Activated naive CD8-positive, alpha-beta T cell treated with anti-CD3 and anti-CD28 coated beads, Interleukin-2, amount 10 ng/mL, durations not matched to agents 7 days and 5 days (primary cell): ENCODE measurements at regions not wholly inside any gene's neighbourhood (a gene's known extent, or its start where the extent isn't known, plus 50 kb on each side); places are given as distances from the start of the nearest gene placed in this dataset.
"Not testable (repeated sequence)": the region's sequence is repeated elsewhere in the genome, so short reads cannot be mapped to it uniquely, and the experiment has no call there.

Experiments
- ATAC-seq: fragments of 150-1000 bp; cut with Tn5 transposase; one replicate; pipeline ENCODE4 v1.10.0; 2021; ENCODE audit warnings: low read depth, moderate library complexity
- POLR2A ChIA-PET: fragments of 350-600 bp; sonication (Branson Sonifier 250); formaldehyde crosslinking; loops from one replicate; lab custom pipeline; 2021; ENCODE audit warnings: antibody characterized with exemption; lab: Charles Lee
- DNase-seq: peaks from one replicate; pipeline ENCODE4 v3.0.0; 2021
- H3K27ac Mint-ChIP-seq: one replicate; pipeline ENCODE4 v1.8.0; 2022; ENCODE audit warnings: mild to moderate bottlenecking, mixed read lengths
- H3K27me3 Mint-ChIP-seq: one replicate; pipeline ENCODE4 v1.8.0; 2022; ENCODE audit warnings: mild to moderate bottlenecking, moderate library complexity, mixed read lengths
- H3K36me3 Mint-ChIP-seq: one replicate; pipeline ENCODE4 v1.8.0; 2021; ENCODE audit warnings: mild to moderate bottlenecking, mixed read lengths
- H3K4me1 Mint-ChIP-seq: one replicate; pipeline ENCODE4 v1.8.0; 2021; ENCODE audit warnings: mixed read lengths
- H3K4me3 Mint-ChIP-seq: one replicate; pipeline ENCODE4 v1.8.0; 2022; ENCODE audit warnings: mild to moderate bottlenecking, moderate library complexity, mixed read lengths
- H3K9me3 Mint-ChIP-seq: one replicate; pipeline ENCODE4 v1.8.0; 2021; ENCODE audit warnings: mixed read lengths

DNA sequence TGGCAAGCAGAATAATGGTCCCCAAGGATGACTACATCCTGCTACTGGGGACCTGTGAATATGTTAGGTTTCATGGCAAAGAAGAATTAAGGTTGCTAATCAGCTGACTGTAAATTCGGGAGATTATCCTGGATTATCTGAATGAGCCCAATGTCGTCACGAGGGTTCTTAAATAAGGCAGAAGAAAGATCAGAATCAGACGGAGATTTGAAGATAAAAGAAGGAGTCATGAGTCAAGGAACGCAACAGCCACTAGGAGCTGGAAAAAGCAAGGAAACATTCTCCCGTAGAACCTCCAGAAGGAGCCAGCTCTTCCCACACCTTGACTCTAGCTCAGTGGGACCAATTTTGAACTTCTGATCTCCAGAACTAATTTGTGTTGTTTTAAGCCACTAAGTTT is 82.9 kb upstream of the APBB1IP start:
- ATAC-seq (no peak), DNase-seq (no peak)
- H3K27me3 Mint-ChIP-seq, result peaks cover 10% of the 10 kb centered on the region
- H3K4me1 Mint-ChIP-seq, result no peaks in the 10 kb centered on the region
- no peak overlapping the region for H3K4me3 Mint-ChIP-seq
- no peaks in the 10 kb centered on the region for H3K36me3 Mint-ChIP-seq
- H3K9me3 Mint-ChIP-seq, result no peaks in the 10 kb centered on the region
- POLR2A ChIA-PET, result no interaction called here
- H3K27ac Mint-ChIP-seq, result no peak overlapping the region

- no peak overlapping the region for H3K27ac Mint-ChIP-seq
- ATAC-seq (no peak), DNase-seq (no peak)
- no peaks in the 10 kb centered on the region for H3K9me3 Mint-ChIP-seq
- peaks cover 10% of the 10 kb centered on the region for H3K27me3 Mint-ChIP-seq
- H3K4me3 Mint-ChIP-seq, result no peak overlapping the region
- no peaks in the 10 kb centered on the region for H3K36me3 Mint-ChIP-seq
- no peaks in the 10 kb centered on the region for H3K4me1 Mint-ChIP-seq
- POLR2A ChIA-PET, result no interaction called here
Observed at GRCh38 chr10:26357203-26357602, 80.9 kb upstream of the APBB1IP start.

DNA sequence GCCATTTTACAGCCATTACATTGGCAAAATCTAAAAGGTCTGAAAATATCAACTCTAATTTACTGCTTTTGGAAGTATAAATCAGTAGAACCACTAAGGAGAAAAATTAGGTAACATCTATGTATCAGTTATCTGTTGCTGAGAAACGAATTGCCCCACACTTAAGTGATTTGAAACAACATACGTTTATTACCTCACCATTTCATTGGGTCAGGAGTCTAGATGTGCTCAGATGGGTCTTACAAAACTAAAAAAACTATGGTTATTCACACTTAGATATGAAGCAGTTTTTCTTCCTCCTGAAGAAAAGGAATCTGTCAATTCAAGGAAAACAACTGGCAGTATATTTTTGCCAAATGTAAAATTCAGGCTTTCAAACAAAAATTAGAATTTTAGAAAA is 80.1 kb upstream of the APBB1IP start:
- DNase-seq (no peak), ATAC-seq (no peak)
- Mint-ChIP-seq H3K36me3 (no peaks in the 10 kb centered on the region), H3K4me1 (no peaks in the 10 kb centered on the region), H3K9me3 (no peaks in the 10 kb centered on the region), H3K4me3 (no peak overlapping the region), H3K27me3 (peaks cover 10% of the 10 kb centered on the region), H3K27ac (no peak overlapping the region)
- POLR2A ChIA-PET, result no interaction called here

- Mint-ChIP-seq H3K4me3 (no peak overlapping the region), H3K36me3 (no peaks in the 10 kb centered on the region), H3K27ac (no peak overlapping the region), H3K27me3 (peaks cover 10% of the 10 kb centered on the region), H3K4me1 (no peaks in the 10 kb centered on the region), H3K9me3 (no peaks in the 10 kb centered on the region)
- ATAC-seq, result no peak
- POLR2A ChIA-PET, result no interaction called here
- no peak for DNase-seq
Observed at GRCh38 chr10:26359670-26360069, 78.5 kb upstream of the APBB1IP start.

DNA sequence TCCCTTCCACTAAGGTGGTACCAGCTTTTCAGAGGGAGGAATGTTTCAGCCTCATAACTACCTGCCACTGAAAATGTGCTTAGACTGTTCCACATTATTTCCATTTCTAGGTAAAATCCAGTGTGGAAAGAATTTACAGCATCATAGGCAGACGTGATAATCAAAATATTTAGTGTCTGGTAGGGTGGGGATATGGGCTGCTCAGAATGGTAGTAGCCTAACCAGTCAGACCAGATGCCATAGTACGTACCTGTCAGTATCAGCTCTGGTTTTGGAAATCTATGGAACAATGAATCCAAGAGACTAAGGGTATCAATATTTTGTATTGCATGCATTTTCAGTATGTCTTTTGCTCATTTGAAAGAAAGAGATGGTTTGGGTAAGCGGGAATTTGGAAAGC is 76.8 kb upstream of the APBB1IP start:
- Mint-ChIP-seq H3K4me3 (no peak overlapping the region), H3K27me3 (peaks cover 10% of the 10 kb centered on the region), H3K27ac (no peak overlapping the region), H3K9me3 (no peaks in the 10 kb centered on the region), H3K36me3 (no peaks in the 10 kb centered on the region), H3K4me1 (no peaks in the 10 kb centered on the region)
- no peak for ATAC-seq
- POLR2A ChIA-PET, result no interaction called here
- DNase-seq, result no peak

GRCh38 chr10:26361971-26362370 is 76.2 kb upstream of the APBB1IP start:
- POLR2A ChIA-PET, result no interaction called here
- ATAC-seq, result no peak

GRCh38 chr10:26365681-26366358 is 72.3 kb upstream of the APBB1IP start:
- Mint-ChIP-seq H3K27me3 (peaks cover 8% of the 10 kb centered on the region), H3K4me3 (no peak overlapping the region)

More at GRCh38 chr10:26361971-26362370, 76.2 kb upstream of the APBB1IP start:
- no peak for DNase-seq
- Mint-ChIP-seq H3K27ac (no peak overlapping the region), H3K4me3 (no peak overlapping the region), H3K4me1 (no peaks in the 10 kb centered on the region), H3K36me3 (no peaks in the 10 kb centered on the region), H3K9me3 (no peaks in the 10 kb centered on the region), H3K27me3 (peaks cover 10% of the 10 kb centered on the region)

DNA sequence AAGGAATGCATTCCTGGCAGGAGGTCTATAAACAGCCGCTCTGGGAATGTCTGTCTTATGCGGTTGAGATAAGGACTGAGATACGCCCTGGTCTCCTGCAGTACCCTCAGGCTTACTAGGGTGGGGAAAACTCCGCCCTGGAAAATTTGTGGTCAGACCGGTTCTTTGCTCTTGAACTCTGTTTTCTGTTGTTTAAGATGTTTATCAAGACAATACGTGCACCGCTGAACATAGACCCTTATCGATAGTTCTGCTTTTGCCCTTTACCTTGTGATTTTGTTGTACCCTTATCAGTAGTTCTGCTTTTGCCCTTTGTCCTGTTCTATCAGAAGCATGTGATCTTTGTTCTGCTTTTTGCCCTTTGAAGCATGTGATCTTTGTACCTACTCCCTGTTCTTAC is 71.1 kb upstream of the APBB1IP start:
- POLR2A ChIA-PET, H3K4me3 Mint-ChIP-seq, H3K36me3 Mint-ChIP-seq, H3K27ac Mint-ChIP-seq, ATAC-seq, H3K9me3 Mint-ChIP-seq, DNase-seq, H3K4me1 Mint-ChIP-seq: not testable (repeated sequence)
- H3K27me3 Mint-ChIP-seq, result peaks cover 11% of the 10 kb centered on the region

More at GRCh38 chr10:26365681-26366358, 72.3 kb upstream of the APBB1IP start:
- H3K9me3 Mint-ChIP-seq, result peaks cover under 1% of the 10 kb centered on the region
- H3K36me3 Mint-ChIP-seq, result no peaks in the 10 kb centered on the region
- H3K4me1 Mint-ChIP-seq, result no peaks in the 10 kb centered on the region
- POLR2A ChIA-PET, result no interaction called here
- no peak overlapping the region for H3K27ac Mint-ChIP-seq
- ATAC-seq (no peak), DNase-seq (no peak)

GRCh38 chr10:26367771-26368170 is 70.4 kb upstream of the APBB1IP start:
- POLR2A ChIA-PET, result interaction anchor here (0.7 kb wide), 1 partner anchor 503 kb away, joined by 3 read pairs; no protein-coding TSS in a partner anchor
- DNase-seq, result peak; percentile 40
- Mint-ChIP-seq H3K27me3 (peaks cover 16% of the 10 kb centered on the region), H3K4me1 (no peaks in the 10 kb centered on the region), H3K27ac (no peak overlapping the region), H3K9me3 (peaks cover 2% of the 10 kb centered on the region), H3K4me3 (no peak overlapping the region), H3K36me3 (no peaks in the 10 kb centered on the region)
- no peak for ATAC-seq

DNA sequence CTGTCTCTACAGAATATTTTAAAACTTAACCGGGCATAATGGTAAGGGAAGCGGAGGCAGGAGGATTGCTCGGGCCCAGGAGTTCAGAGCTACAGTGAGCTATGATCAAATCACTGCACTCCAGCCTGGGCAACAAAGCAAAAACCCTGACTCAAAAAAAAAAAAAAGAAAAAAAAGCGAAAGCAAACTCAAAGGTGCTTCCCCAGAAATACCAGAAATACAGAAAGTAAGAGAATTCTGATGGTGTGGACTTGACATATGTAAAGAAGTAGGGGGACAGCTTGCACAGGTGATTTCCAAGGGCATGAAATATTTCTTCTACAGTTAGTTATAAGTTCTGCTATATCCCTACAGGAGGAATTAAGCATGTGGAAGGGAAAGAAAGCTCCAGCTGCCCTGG is 69.7 kb upstream of the APBB1IP start:
- Mint-ChIP-seq H3K4me3 (no peak overlapping the region), H3K36me3 (no peaks in the 10 kb centered on the region), H3K4me1 (no peaks in the 10 kb centered on the region), H3K9me3 (peaks cover 2% of the 10 kb centered on the region), H3K27me3 (peaks cover 16% of the 10 kb centered on the region), H3K27ac (no peak overlapping the region)
- no peak for DNase-seq
- no peak for ATAC-seq
- POLR2A ChIA-PET, result interaction anchor here (0.7 kb wide), 1 partner anchor 504 kb away, joined by 3 read pairs; no protein-coding TSS in a partner anchor

DNA sequence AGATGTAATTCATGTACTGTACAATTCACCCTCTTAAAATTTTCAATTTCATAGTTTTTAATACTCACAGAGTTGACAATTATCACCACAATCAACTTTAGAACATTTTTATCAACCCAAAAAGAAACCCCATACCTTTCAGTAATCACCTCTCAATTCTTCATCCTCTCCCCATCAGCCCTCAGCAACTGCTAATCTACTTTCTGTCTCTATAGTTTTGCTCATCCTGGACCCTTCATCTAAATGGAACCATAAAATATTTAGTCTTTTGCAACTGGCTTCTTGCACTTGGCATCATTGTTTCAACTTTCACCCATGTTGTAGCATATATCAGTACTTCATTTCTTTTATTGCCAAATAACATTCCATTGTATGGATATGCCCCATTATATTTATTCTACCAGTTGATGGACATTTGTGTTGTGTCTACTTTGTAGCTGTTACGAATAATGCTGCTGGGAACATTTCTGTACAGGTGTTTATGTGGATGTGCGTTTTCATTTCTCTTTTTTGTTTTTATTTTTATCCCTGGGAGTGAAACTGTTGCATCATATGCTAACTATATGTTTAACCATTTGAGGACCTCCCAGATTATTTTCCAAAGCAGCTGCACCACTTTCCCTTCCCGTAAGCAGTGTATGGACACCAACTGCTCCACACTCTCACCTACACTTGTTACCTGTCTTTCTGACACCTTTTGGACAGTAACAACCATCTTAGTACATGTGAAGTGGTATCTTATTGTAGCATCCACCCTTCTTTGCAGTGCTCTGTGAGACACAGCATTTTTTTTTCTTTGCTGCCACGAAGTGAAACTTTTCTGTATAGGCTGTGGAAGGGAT is 65.4 kb upstream of the APBB1IP start:
- no peak for DNase-seq
- no peak for ATAC-seq
- Mint-ChIP-seq H3K27ac (no peak overlapping the region), H3K36me3 (no peaks in the 10 kb centered on the region), H3K4me3 (no peak overlapping the region), H3K4me1 (no peaks in the 10 kb centered on the region), H3K9me3 (peaks cover 2% of the 10 kb centered on the region), H3K27me3 (peaks cover 17% of the 10 kb centered on the region)
- POLR2A ChIA-PET, result no interaction called here

GRCh38 chr10:26374426-26374825 is 63.7 kb upstream of the APBB1IP start:
- Mint-ChIP-seq H3K27me3 (peaks cover 14% of the 10 kb centered on the region), H3K4me3 (no peak overlapping the region), H3K9me3 (peaks cover 2% of the 10 kb centered on the region), H3K27ac (no peak overlapping the region), H3K36me3 (no peaks in the 10 kb centered on the region), H3K4me1 (no peaks in the 10 kb centered on the region)
- POLR2A ChIA-PET, result no interaction called here
- DNase-seq, result no peak
- no peak for ATAC-seq

DNA sequence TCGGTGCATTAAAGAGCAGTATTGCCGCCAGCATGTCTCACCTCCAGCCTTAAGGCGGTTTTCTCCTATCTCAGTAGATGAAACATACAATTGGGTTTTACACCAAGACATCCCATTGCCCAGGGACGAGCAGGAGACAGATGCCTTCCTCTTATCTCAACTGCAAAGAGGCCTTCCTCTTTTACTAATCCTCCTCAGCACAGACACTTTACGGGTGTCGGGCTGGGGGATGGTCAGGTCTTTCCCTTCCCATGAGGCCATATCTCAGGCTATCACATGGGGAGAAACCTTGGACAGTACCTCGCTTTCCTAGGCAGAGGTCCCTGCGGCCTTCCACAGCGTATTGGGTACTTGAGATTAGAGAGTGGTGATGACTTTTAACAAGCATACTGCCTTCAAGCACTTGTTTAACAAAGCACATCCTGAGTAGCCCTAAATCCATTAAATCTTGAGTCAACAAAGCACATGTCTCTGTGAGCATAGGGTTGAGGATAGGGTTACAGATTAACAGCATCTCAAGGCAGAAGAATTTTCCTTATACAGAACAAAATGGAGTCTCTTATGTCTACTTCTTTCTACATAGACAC is 60.8 kb upstream of the APBB1IP start:
- H3K4me3 Mint-ChIP-seq, ATAC-seq, H3K27ac Mint-ChIP-seq, H3K4me1 Mint-ChIP-seq, H3K9me3 Mint-ChIP-seq, POLR2A ChIA-PET, DNase-seq, H3K36me3 Mint-ChIP-seq, H3K27me3 Mint-ChIP-seq: not testable (repeated sequence)
